ENCODE measurements at regions not wholly inside any gene's neighbourhood (a gene's known extent, or its start where the extent isn't known, plus 50 kb on each side); places are given as distances from the start of the nearest gene placed in this dataset.

- TF ChIP-seq CTCF (conservative IDR thresholded peaks at IDR 0.05; ENCODE audit: low read depth, low read length) (no peak), EZH2phosphoT487 (IDR thresholded peaks at IDR 0.05; ENCODE audit: borderline replicate concordance, low read length) (no peak), EZH2 (IDR thresholded peaks at IDR 0.05; ENCODE audit: low read length, unreplicated experiment) (no peak)
Measured at GRCh38 chr9:3750321-3750720, 224.5 kb upstream of the RFX3 start.

All from PC-3 (cell line).